HG02798 (cell line): ENCODE measurements at regions not wholly inside any gene's neighbourhood (a gene's known extent, or its start where the extent isn't known, plus 50 kb on each side); places are given as distances from the start of the nearest gene placed in this dataset.
"Not testable (repeated sequence)": the region's sequence is repeated elsewhere in the genome, so short reads cannot be mapped to it uniquely, and the experiment has no call there.

Source experiments
- ATAC-seq: cut with Tn5 transposase; IDR thresholded peaks from one replicate; pipeline ENCODE4 v1.9.1; 2021; ENCODE audit warnings: mild to moderate bottlenecking; ENCODE audit not compliant: unreplicated experiment, poor library complexity

- no peak for ATAC-seq
Observed at GRCh38 chr7:131148708-131149428, 178.8 kb upstream of the MKLN1 start.

DNA sequence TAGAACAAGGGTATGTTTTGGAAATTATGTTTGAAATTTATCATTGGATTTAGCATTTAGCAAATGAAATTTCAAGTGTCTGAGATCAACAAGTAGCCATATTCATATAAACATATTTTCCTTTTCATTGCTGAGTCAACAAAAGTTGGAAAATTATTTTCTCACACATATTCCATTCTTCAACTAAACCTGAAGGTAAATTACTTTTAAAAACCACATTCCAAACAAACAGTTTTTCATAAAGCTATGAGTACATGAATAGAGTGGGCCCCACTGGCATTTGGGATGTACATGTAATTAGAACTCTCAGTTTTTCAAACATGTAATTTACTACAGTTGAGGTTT lies 178.3 kb upstream of the MKLN1 start:
- ATAC-seq: no peak

DNA sequence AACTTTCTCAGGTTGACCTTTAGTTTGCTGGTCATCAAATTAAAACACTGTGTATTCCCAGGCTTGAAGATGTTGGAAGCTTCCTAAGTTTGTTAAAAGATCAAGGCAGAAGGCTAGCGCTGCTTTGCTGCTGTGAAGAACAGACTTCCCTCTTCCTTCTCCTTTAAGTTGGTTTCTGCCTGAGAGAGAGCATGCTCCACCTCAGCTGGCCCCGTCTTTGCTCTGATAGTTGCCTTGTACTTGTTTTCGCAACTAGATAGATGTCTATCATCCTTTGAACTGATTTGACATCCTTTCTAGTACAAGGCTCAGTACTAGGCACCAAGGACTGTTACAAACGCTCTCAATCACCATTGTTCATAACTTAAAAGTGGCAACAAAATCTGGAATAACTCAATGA lies 177.8 kb upstream of the MKLN1 start:
- ATAC-seq: no peak

DNA sequence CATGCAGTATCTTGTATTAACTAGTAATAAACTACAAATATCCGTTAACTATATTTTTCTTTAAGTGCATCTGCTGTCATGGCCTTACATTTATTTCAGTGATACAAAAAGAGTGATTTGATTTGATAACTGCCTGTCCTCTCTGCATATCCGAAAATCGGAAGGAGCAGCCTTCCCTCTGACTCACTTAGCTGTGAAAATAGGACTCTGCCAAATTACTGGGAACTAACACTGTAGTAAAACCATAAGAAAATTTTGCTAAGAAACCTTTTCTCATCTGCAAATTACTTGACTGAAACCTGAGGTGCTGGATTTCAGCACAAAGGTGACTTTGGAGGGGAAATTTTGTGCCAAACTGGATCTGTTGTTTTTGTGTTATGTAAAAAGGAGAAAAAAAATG lies 176.6 kb upstream of the MKLN1 start:
- ATAC-seq: no peak

DNA sequence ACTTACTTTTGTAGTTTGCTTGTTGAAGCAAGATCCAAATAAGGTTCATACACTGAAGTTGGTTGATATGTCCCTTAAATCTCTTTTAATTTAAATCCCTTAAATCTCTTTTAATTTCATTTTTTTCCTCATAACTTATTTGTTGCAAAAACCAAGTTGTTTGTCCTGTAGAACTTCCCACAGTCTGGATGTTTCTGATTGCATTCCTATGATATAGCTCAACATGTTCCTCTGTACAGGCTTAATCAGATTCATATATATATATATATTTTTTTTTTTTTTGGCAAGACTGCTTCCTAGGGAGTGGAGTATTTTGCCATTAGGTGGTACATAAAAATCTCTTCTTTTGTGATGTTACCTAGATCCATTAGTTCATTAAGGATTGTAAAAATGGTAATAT lies 174.9 kb upstream of the MKLN1 start:
- no peak for ATAC-seq

DNA sequence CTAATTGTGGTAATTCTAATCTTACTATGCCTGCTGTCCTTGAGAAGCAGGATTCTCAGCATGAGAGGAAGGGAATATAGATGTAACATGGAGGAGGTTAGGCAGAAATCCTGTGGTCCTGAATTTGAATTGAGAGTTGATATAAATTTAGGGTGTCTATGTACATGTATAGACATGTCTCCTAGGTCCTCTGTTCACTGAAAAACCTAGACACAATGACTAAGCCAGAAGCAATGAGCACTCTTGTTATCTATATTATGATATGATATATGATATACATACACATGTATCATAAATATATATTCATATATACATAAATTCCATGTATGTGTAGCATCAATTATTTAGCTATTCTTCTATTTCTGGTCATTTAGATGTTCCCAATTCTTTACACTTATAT lies 173.3 kb upstream of the MKLN1 start:
- no peak for ATAC-seq

- no peak for ATAC-seq
Observed at GRCh38 chr7:131157530-131158243, 170.0 kb upstream of the MKLN1 start.

- not testable (repeated sequence) for ATAC-seq
Observed at GRCh38 chr7:131158244-131158636, 169.4 kb upstream of the MKLN1 start.

DNA sequence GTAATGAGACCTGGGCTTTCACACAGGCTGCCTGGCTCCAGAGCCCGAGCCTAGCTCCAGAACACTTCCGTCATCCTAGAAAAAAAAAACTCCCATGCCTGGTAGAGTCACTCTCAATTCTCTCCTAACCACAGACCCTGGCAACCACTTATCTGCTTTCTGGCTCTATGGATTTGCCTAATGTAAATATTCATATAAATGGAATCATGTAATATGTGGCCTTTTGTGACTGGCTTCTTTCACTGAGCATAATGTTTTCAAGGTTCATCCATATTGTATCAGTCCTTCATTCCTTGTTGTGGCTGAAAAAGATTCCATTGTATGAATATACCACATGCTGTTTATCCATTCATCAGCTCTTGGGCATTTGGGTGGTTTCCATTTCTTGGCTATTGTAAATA lies 167.7 kb upstream of the MKLN1 start:
- no peak for ATAC-seq

GRCh38 chr7:131161103-131161502 lies 166.6 kb upstream of the MKLN1 start:
- no peak for ATAC-seq

- no peak for ATAC-seq
Observed at GRCh38 chr7:131164025-131164925, 163.4 kb upstream of the MKLN1 start.

GRCh38 chr7:131166066-131166465 lies 161.6 kb upstream of the MKLN1 start:
- no peak for ATAC-seq

DNA sequence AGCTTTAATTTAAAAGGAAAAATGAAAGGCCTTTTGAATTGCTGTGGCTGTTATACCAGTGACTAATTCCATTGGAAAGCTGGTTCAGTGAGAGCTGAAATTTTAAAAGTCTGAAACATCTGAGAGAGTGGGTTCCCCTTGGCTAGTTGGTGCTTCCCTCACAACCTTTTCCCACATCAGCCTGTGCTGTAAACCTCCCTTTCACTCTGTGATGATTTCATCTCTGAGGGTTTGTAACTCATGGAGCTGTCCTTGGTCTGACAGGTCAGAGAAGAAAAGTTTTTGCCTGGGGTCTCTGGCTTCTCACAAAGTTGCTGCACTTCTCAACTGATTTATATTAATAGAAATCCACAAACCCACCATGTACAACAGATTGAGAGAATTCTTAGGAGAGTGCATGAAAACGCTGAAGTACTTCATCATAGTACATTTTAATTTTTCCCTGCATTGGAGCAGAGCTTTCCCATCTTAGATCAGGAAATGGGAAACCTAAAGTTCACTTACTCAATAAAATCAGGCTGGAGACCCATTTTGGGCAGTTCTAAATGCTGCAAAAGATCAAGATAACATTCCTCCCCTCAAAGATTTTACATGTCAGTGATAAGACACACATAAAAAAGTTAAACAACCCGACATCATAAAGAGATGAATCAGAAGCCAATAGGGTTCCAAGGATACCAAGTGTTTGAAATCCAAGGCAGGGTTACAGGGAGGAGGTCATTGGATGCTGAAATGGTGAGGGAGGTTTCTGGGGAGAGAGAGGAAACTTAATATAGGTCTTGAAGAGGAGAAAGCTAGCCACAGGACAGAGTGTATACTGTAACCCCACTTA lies 157.0 kb upstream of the MKLN1 start:
- ATAC-seq: no peak

DNA sequence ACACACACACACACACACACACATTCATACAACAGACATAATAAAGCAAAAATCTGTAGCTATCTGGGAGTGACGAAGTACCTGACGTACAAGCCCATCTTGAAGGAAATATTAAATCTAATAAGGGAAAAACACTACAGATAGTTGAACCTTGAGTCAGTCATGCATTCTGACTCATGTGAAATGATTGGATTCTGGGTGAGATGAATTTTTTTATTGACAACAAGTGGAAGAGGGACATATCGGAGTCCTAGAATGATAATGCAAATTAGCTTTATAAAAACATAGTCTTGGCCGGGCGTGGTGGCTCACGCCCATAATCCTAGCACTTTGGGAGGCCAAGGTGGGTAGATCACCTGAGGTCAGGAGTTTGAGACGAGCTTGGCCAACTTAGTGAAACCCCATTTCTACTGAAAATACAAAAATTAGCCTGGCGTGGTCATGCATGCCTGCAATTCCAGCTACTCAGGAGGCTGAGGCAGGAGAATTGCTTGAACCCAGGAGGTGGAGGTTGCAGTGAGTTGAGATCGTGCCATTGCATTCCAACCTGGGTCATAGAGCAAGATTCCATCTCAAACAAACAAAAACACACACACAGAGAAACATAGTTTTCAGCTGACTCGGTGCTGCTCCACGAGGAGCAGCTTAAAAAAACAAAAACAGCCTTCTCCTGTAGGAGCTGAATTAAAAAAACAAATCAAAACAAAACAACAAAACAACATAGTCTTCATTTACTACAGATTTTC lies 154.4 kb upstream of the MKLN1 start:
- no peak for ATAC-seq

DNA sequence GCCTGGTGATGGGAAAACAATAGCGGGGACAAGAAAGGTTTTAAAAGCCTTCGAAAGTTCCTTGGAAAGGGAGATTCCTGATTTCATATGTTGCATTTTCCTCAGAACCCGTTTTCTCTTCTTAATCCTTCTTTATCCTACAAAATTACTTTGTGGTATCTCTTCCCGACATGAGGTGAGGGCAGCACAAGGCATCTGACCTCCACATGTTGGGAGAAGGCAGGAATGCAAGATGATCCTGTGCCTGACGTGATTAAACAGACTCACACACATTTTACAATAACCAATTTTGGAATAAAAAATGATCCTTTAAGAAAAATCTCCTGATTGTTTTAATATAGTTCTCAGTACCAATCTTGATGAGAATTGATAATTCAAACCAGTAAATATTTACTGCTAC lies 153.3 kb upstream of the MKLN1 start:
- ATAC-seq: no peak

- ATAC-seq: no peak
Observed at GRCh38 chr7:131174855-131175254, 152.8 kb upstream of the MKLN1 start.

GRCh38 chr7:131182446-131183058 lies 145.1 kb upstream of the MKLN1 start:
- ATAC-seq: no peak

DNA sequence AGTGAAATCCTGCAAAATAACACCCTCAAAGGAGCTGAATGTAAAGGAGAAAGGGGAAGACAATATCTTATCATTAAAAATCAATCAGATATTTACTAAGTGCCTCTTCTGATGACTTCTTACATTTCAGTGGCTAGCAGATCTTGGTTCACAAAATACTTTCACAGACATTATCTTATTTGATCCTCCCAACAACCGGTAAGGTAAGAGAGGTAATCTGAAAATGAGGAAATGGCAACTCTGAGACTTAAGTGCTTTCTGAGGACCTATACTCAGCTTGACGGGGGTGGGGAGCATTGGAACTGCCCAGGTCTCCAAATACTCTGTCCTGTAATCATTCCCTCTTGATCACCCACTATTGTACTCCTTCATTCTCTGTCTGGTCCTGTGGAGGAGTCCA lies 144.6 kb upstream of the MKLN1 start:
- ATAC-seq: no peak

DNA sequence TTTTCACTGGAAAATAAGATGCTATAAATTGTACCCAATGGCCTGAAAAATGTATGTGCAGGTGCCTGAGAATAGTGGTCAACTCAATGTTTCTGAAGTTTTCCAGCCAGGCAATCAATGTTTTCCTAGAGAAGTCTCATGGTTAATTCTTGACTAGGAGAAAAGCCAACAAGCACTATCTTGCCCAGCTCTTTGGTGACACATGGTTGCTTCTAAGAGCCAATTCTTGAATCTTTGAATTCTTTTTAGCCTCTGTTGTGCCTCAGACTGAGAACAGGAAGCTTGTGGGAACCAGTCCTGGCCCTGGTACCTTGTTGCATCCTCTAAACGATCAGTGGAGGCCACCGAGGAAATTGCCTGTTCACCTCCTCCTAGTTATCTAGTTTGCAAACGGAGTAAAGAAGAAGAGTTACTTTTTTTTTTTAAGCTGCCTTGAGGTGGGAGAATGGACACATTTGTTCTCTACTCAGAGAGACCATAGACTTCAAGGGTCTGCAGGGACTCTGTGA lies 144.0 kb upstream of the MKLN1 start:
- no peak for ATAC-seq
